HEK293 (cell line): ENCODE measurements at regions not wholly inside any gene's neighbourhood (a gene's known extent, or its start where the extent isn't known, plus 50 kb on each side); places are given as distances from the start of the nearest gene placed in this dataset.

Source experiments
- CTCF ChIA-PET: fragments of 350-600 bp; formaldehyde crosslinking; extraction: SDS; loops from one replicate; lab custom pipeline; 2021; ENCODE audit warnings: antibody characterized with exemption; lab: Yijun Ruan, JAX
- POLR2A ChIA-PET: fragments of 300-600 bp; formaldehyde crosslinking; extraction: SDS; loops from one replicate; lab custom pipeline; 2020; ENCODE audit warnings: antibody characterized with exemption, inconsistent platforms; lab: Yijun Ruan, JAX
- H3K27ac ChIP-seq: fragments of 200-500 bp; sonication (Bioruptor generic); 2 replicates; pipeline ENCODE4 v1.5.1; 2014; ENCODE audit warnings: low read depth, low read length, control low read depth, inconsistent platforms; ENCODE audit errors: extremely low read depth
- H3K36me3 ChIP-seq, 2 experiments: fragments of 200-500 bp in 1 of 2; sonication (Bioruptor generic) in 1 of 2; 1 replicate in 1 of 2; 2 replicates in 1 of 2; pipeline ENCODE4 v1.5.1; 2014 to 2017; ENCODE audit warnings: inconsistent platforms in 2 of 2, low read length in 2 of 2; ENCODE audit not compliant: control insufficient read depth in 2 of 2, insufficient read depth in 1 of 2
- H3K4me1 ChIP-seq: fragments of 200-500 bp; sonication (Bioruptor generic); 2 replicates; pipeline ENCODE4 v1.5.1; 2014; ENCODE audit warnings: mild to moderate bottlenecking, low read length, inconsistent platforms; ENCODE audit not compliant: control insufficient read depth, insufficient read depth
- H3K4me3 ChIP-seq: 2 replicates; pipeline ENCODE4 v1.5.1; 2011; ENCODE audit warnings: low read depth, mild to moderate bottlenecking, control low read depth, low read length, moderate library complexity
- H3K9me3 ChIP-seq: fragments of 200-500 bp; sonication (Bioruptor generic); 2 replicates; pipeline ENCODE4 v1.5.1; 2014; ENCODE audit warnings: low read depth, low read length, inconsistent platforms; ENCODE audit not compliant: control insufficient read depth, insufficient read depth
- AEBP2 ChIP-seq: fragments of 450-650 bp; formaldehyde crosslinking; IDR thresholded peaks from 2 replicates; pipeline ENCODE4 v1.5.1; 2016; ENCODE audit warnings: missing biosample characterization, missing genetic modification characterization, borderline replicate concordance
- GLIS2 ChIP-seq: fragments of 450-650 bp; formaldehyde crosslinking; IDR thresholded peaks from 2 replicates; pipeline ENCODE4 v1.5.1; 2016; ENCODE audit warnings: missing biosample characterization, missing genetic modification characterization
- KLF8 ChIP-seq: fragments of 450-650 bp; formaldehyde crosslinking; IDR thresholded peaks from 2 replicates; pipeline ENCODE4 v1.5.1; 2016; ENCODE audit warnings: missing biosample characterization, missing genetic modification characterization
- ZBTB26 ChIP-seq: fragments of 450-650 bp; formaldehyde crosslinking; optimal IDR thresholded peaks from 2 replicates; pipeline ENCODE3; 2016; ENCODE audit warnings: missing biosample characterization, mild to moderate bottlenecking, missing genetic modification characterization
- ZNF121 ChIP-seq: fragments of 450-650 bp; formaldehyde crosslinking; IDR thresholded peaks from 2 replicates; pipeline ENCODE4 v1.5.1; 2016; ENCODE audit warnings: missing biosample characterization, missing genetic modification characterization
- ZNF138 ChIP-seq: fragments of 450-650 bp; formaldehyde crosslinking; IDR thresholded peaks from 2 replicates; pipeline ENCODE4 v1.5.1; 2016; ENCODE audit warnings: missing biosample characterization, missing genetic modification characterization, borderline replicate concordance
- ZNF140 ChIP-seq: fragments of 450-650 bp; formaldehyde crosslinking; IDR thresholded peaks from 2 replicates; pipeline ENCODE4 v1.5.1; 2016; ENCODE audit warnings: missing biosample characterization, missing genetic modification characterization
- ZNF146 ChIP-seq: fragments of 450-650 bp; formaldehyde crosslinking; IDR thresholded peaks from 2 replicates; pipeline ENCODE4 v1.5.1; 2016; ENCODE audit warnings: missing biosample characterization, missing genetic modification characterization
- ZNF2 ChIP-seq: fragments of 450-650 bp; formaldehyde crosslinking; IDR thresholded peaks from 2 replicates; pipeline ENCODE4 v1.5.1; 2016; ENCODE audit warnings: missing biosample characterization, missing genetic modification characterization
- ZNF223 ChIP-seq: fragments of 450-650 bp; formaldehyde crosslinking; IDR thresholded peaks from 2 replicates; pipeline ENCODE4 v1.5.1; 2016; ENCODE audit warnings: missing biosample characterization, missing genetic modification characterization
- ZNF239 ChIP-seq: fragments of 450-650 bp; formaldehyde crosslinking; IDR thresholded peaks from 2 replicates; pipeline ENCODE4 v1.5.1; 2016; ENCODE audit warnings: missing biosample characterization, missing genetic modification characterization
- ZNF311 ChIP-seq: fragments of 450-650 bp; formaldehyde crosslinking; IDR thresholded peaks from 2 replicates; pipeline ENCODE4 v1.5.1; 2017; ENCODE audit warnings: missing biosample characterization, missing genetic modification characterization, borderline replicate concordance
- ZNF391 ChIP-seq: fragments of 450-650 bp; formaldehyde crosslinking; IDR thresholded peaks from 2 replicates; pipeline ENCODE4 v1.5.1; 2016; ENCODE audit warnings: low read depth, missing biosample characterization, missing genetic modification characterization, borderline replicate concordance
- ZNF433 ChIP-seq: fragments of 450-650 bp; formaldehyde crosslinking; IDR thresholded peaks from 2 replicates; pipeline ENCODE4 v1.5.1; 2016; ENCODE audit warnings: missing biosample characterization, missing genetic modification characterization, low read depth
- ZNF488 ChIP-seq: fragments of 450-650 bp; formaldehyde crosslinking; IDR thresholded peaks from 2 replicates; pipeline ENCODE4 v1.5.1; 2016; ENCODE audit warnings: missing biosample characterization, missing genetic modification characterization
- ZNF501 ChIP-seq: fragments of 450-650 bp; formaldehyde crosslinking; IDR thresholded peaks from 2 replicates; pipeline ENCODE4 v1.5.1; 2016; ENCODE audit warnings: missing biosample characterization, missing genetic modification characterization
- ZNF560 ChIP-seq: fragments of 450-650 bp; formaldehyde crosslinking; IDR thresholded peaks from 2 replicates; pipeline ENCODE4 v1.5.1; 2017; ENCODE audit warnings: missing biosample characterization, missing genetic modification characterization, borderline replicate concordance
- ZNF585B ChIP-seq: fragments of 450-650 bp; formaldehyde crosslinking; IDR thresholded peaks from 2 replicates; pipeline ENCODE4 v1.5.1; 2016; ENCODE audit warnings: missing biosample characterization, missing genetic modification characterization
- ZNF600 ChIP-seq: fragments of 450-650 bp; formaldehyde crosslinking; IDR thresholded peaks from 2 replicates; pipeline ENCODE4 v1.5.1; 2016; ENCODE audit warnings: missing biosample characterization, missing genetic modification characterization
- ZNF670 ChIP-seq: fragments of 450-650 bp; formaldehyde crosslinking; IDR thresholded peaks from 2 replicates; pipeline ENCODE4 v1.5.1; 2016; ENCODE audit warnings: missing biosample characterization, missing genetic modification characterization, low read depth
- TF ChIP-seq, protein P1 (sequence below): fragments of 450-650 bp; formaldehyde crosslinking; conservative IDR thresholded peaks from 2 replicates; pipeline ENCODE4 v1.5.1; 2016; ENCODE audit warnings: low read depth, missing biosample characterization, missing genetic modification characterization
- TF ChIP-seq, protein P2 (sequence below): fragments of 450-650 bp; formaldehyde crosslinking; IDR thresholded peaks from 2 replicates; pipeline ENCODE4 v1.5.1; 2016; ENCODE audit warnings: missing biosample characterization, missing genetic modification characterization

DNA sequence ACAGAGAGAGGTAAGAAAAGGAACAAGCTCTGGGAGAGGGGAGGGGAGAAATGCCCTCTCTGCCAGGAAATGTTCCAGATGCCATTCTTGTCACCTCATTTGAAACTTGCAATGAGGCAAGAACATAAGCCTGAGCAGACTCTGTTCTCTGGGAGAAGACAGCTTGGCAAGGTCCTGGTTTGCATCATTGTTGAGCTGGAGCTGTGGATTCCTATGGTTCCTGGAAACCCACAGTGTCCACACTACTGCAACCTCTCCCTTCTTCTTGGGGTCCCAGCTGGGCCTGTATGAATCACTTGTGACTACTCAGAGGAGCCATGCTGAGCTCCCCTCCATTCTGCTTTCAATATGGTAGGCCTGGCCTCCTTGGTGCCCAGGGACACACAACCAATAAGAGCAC, 60.8 kb upstream of the HECTD2 start (continued):
- TF ChIP-seq, protein P1, sequence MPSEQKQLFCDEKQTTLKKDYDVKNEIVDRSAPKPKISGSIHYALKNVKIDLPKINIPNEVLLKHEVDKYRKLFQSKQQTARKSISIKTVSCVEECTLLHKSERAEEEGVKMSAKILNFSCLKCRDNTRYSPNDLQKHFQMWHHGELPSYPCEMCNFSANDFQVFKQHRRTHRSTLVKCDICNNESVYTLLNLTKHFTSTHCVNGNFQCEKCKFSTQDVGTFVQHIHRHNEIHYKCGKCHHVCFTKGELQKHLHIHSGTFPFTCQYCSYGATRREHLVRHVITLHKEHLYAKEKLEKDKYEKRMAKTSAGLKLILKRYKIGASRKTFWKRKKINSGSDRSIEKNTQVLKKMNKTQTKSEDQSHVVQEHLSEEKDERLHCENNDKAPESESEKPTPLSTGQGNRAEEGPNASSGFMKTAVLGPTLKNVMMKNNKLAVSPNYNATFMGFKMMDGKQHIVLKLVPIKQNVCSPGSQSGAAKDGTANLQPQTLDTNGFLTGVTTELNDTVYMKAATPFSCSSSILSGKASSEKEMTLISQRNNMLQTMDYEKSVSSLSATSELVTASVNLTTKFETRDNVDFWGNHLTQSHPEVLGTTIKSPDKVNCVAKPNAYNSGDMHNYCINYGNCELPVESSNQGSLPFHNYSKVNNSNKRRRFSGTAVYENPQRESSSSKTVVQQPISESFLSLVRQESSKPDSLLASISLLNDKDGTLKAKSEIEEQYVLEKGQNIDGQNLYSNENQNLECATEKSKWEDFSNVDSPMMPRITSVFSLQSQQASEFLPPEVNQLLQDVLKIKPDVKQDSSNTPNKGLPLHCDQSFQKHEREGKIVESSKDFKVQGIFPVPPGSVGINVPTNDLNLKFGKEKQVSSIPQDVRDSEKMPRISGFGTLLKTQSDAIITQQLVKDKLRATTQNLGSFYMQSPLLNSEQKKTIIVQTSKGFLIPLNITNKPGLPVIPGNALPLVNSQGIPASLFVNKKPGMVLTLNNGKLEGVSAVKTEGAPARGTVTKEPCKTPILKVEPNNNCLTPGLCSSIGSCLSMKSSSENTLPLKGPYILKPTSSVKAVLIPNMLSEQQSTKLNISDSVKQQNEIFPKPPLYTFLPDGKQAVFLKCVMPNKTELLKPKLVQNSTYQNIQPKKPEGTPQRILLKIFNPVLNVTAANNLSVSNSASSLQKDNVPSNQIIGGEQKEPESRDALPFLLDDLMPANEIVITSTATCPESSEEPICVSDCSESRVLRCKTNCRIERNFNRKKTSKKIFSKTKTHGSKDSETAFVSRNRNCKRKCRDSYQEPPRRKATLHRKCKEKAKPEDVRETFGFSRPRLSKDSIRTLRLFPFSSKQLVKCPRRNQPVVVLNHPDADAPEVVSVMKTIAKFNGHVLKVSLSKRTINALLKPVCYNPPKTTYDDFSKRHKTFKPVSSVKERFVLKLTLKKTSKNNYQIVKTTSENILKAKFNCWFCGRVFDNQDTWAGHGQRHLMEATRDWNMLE (tag by site-specific recombination), result no peak
- TF ChIP-seq ZNF2 (tag by site-specific recombination), result no peak
- no peak for TF ChIP-seq ZNF239 (tag by site-specific recombination)

DNA sequence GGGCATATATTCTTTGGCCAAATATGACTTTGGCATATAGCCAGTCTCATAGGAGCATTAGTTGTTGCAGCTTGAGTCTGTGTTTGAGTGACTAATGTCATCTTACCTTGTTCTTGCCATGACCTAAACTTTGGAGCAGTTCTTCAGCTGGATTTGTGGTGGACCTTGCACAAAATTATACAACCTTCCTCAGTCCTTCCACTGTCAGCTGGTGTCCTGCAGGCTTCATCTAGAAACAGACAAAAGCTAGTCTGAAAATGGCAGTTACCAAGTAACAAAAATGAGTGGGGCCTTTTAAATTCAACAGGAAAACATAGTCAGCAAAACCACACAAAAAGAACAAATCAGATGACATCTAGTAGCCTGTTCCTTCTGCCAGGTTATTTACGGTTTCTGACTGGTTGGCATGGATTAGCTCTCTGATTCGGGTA, 59.5 kb upstream of the HECTD2 start:
- TF ChIP-seq ZNF670 (tag by site-specific recombination) (no peak), ZNF433 (tag by site-specific recombination) (no peak), ZBTB26 (tag by site-specific recombination) (no peak), ZNF391 (no peak), AEBP2 (tag by site-specific recombination) (no peak), ZNF560 (no peak), ZNF488 (tag by site-specific recombination) (no peak), ZNF600 (no peak), ZNF585B (tag by site-specific recombination) (no peak), ZNF501 (tag by site-specific recombination) (no peak), ZNF223 (tag by site-specific recombination) (no peak), ZNF138 (tag by site-specific recombination) (no peak), ZNF121 (tag by site-specific recombination) (no peak), KLF8 (tag by site-specific recombination) (no peak), ZNF140 (no peak), GLIS2 (tag by site-specific recombination) (no peak), ZNF311 (no peak), ZNF146 (tag by site-specific recombination) (no peak)
- TF ChIP-seq, protein P2, sequence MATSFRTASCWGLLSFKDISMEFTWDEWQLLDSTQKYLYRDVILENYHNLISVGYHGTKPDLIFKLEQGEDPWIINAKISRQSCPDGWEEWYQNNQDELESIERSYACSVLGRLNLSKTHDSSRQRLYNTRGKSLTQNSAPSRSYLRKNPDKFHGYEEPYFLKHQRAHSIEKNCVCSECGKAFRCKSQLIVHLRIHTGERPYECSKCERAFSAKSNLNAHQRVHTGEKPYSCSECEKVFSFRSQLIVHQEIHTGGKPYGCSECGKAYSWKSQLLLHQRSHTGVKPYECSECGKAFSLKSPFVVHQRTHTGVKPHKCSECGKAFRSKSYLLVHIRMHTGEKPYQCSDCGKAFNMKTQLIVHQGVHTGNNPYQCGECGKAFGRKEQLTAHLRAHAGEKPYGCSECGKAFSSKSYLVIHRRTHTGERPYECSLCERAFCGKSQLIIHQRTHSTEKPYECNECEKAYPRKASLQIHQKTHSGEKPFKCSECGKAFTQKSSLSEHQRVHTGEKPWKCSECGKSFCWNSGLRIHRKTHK (tag by site-specific recombination), result no peak
- TF ChIP-seq, all 188 proteins: peak for 0
- CTCF ChIA-PET, result interaction anchor here (0.5 kb wide), 1 partner anchor 134 kb away, joined by 3 read pairs; no protein-coding TSS in a partner anchor
- no peaks in the 10 kb centered on the region for H3K36me3 ChIP-seq

More for the DNA sequence above, 59.5 kb upstream of the HECTD2 start:
- Histone ChIP-seq H3K9me3 (no peaks in the 10 kb centered on the region), H3K27ac (no peak overlapping the region), H3K4me3 (no peak overlapping the region), H3K4me1 (no peaks in the 10 kb centered on the region)
- POLR2A ChIA-PET, result interaction anchor here (0.7 kb wide), 1 partner anchor 64 kb away, joined by 9 read pairs; no protein-coding TSS in a partner anchor
